Colonic mucosa (tissue), 4 donors: ENCODE measurements at regions not wholly inside any gene's neighbourhood (a gene's known extent, or its start where the extent isn't known, plus 50 kb on each side); places are given as distances from the start of the nearest gene placed in this dataset.

Source experiments
- DNase-seq: peaks from one replicate; pipeline ENCODE4 v3.0.0-alpha.2; 2020
- H3K27ac ChIP-seq: fragments of 200-600 bp; one replicate; pipeline ENCODE4 v1.8.0; 2021
- H3K27me3 ChIP-seq: fragments of 200-600 bp; one replicate; pipeline ENCODE4 v1.8.0; 2021
- H3K36me3 ChIP-seq: fragments of 200-600 bp; one replicate; pipeline ENCODE4 v1.8.0; 2021
- H3K4me1 ChIP-seq: fragments of 200-600 bp; one replicate; pipeline ENCODE4 v1.8.0; 2021; ENCODE audit warnings: mild to moderate bottlenecking
- H3K4me3 ChIP-seq: fragments of 200-600 bp; one replicate; pipeline ENCODE4 v1.8.0; 2021
- H3K9ac ChIP-seq, 2 donors: one replicate each; pipeline ENCODE4 v1.7.0; 2013; ENCODE audit warnings: control low read depth in 2 of 2, low read depth in 2 of 2, low read length in 2 of 2
- H3K9me3 ChIP-seq: fragments of 200-600 bp; one replicate; pipeline ENCODE4 v1.8.0; 2021
- CTCF ChIP-seq: fragments of 200-600 bp; IDR thresholded peaks from one replicate; pipeline ENCODE4 v1.8.0; 2022; ENCODE audit warnings: antibody characterized with exemption, mild to moderate bottlenecking
- intact Hi-C: fragments of 100-400 bp; cut with DNase I; formaldehyde crosslinking; loops from one replicate; pipeline ENCODE4 v1.14.1; 2022
- donor health status: healthy.
- donor health status: DM: no; HTN: no; CAD: no.
- donor health status: DM: no; HTN: no; CAD: no.

GRCh38 chr4:84166486-84166885 lies 332.6 kb downstream of the NKX6-1 start:
- Histone ChIP-seq H3K36me3 (no peaks in the 10 kb centered on the region), H3K9ac (no peak overlapping the region), H3K4me3 (no peak overlapping the region), H3K9me3 (no peaks in the 10 kb centered on the region), H3K4me1 (no peaks in the 10 kb centered on the region), H3K27me3 (no peaks in the 10 kb centered on the region), H3K27ac (no peak overlapping the region)
- TF ChIP-seq CTCF, result no peak
- no peak for DNase-seq
- intact Hi-C loops, result no loop called here

GRCh38 chr4:84164201-84164600 lies 334.9 kb downstream of the NKX6-1 start:
- TF ChIP-seq CTCF, result no peak
- Histone ChIP-seq H3K9me3 (no peaks in the 10 kb centered on the region), H3K4me3 (no peak overlapping the region), H3K36me3 (no peaks in the 10 kb centered on the region), H3K9ac (no peak overlapping the region), H3K27ac (no peak overlapping the region), H3K4me1 (no peaks in the 10 kb centered on the region), H3K27me3 (no peaks in the 10 kb centered on the region)
- no peak for DNase-seq
- intact Hi-C loops, result no loop called here

- no peaks in the 10 kb centered on the region for H3K4me1 ChIP-seq
- no peak for TF ChIP-seq CTCF
- H3K9me3 ChIP-seq, result no peaks in the 10 kb centered on the region
- no peaks in the 10 kb centered on the region for H3K27me3 ChIP-seq
- no peak overlapping the region for H3K4me3 ChIP-seq
- no peaks in the 10 kb centered on the region for H3K36me3 ChIP-seq
- H3K27ac ChIP-seq, result no peak overlapping the region
- intact Hi-C loops, result no loop called here
- H3K9ac ChIP-seq, result no peak overlapping the region
- DNase-seq, result no peak
Measured at GRCh38 chr4:84159762-84160161, 339.3 kb downstream of the NKX6-1 start.

- no peak for DNase-seq
- Histone ChIP-seq H3K9ac (no peak overlapping the region), H3K4me3 (no peak overlapping the region), H3K36me3 (no peaks in the 10 kb centered on the region), H3K4me1 (no peaks in the 10 kb centered on the region), H3K27ac (no peak overlapping the region), H3K9me3 (no peaks in the 10 kb centered on the region), H3K27me3 (no peaks in the 10 kb centered on the region)
- TF ChIP-seq CTCF, result no peak
- intact Hi-C loops, result no loop called here
Measured at GRCh38 chr4:84158670-84159069, 340.4 kb downstream of the NKX6-1 start.

GRCh38 chr4:84151574-84151973 lies 347.5 kb downstream of the NKX6-1 start:
- Histone ChIP-seq H3K9ac (no peak overlapping the region), H3K9me3 (no peaks in the 10 kb centered on the region), H3K4me3 (no peak overlapping the region), H3K27ac (no peak overlapping the region), H3K36me3 (no peaks in the 10 kb centered on the region), H3K27me3 (no peaks in the 10 kb centered on the region), H3K4me1 (no peaks in the 10 kb centered on the region)
- DNase-seq, result no peak
- intact Hi-C loops, result no loop called here
- TF ChIP-seq CTCF, result no peak

- intact Hi-C loops, result no loop called here
- Histone ChIP-seq H3K4me3 (no peak overlapping the region), H3K4me1 (no peaks in the 10 kb centered on the region), H3K9ac (no peak overlapping the region), H3K27ac (no peak overlapping the region), H3K36me3 (no peaks in the 10 kb centered on the region), H3K9me3 (no peaks in the 10 kb centered on the region), H3K27me3 (no peaks in the 10 kb centered on the region)
- no peak for DNase-seq
- no peak for TF ChIP-seq CTCF
Measured at GRCh38 chr4:84150177-84150576, 348.9 kb downstream of the NKX6-1 start.
